MM.1S (cell line): ENCODE measurements at regions not wholly inside any gene's neighbourhood (a gene's known extent, or its start where the extent isn't known, plus 50 kb on each side); places are given as distances from the start of the nearest gene placed in this dataset.

ENCODE experiments used
- DNase-seq: peaks from one replicate; pipeline ENCODE4 v3.0.0-alpha.2; 2015
- H2AFZ ChIP-seq: fragments of 300-600 bp; sonication (generic); 2 replicates; pipeline ENCODE4 v1.6.0; 2016; ENCODE audit warnings: antibody characterized with exemption, low read length
- H3F3A ChIP-seq: fragments of 300-600 bp; sonication (generic); 2 replicates; pipeline ENCODE4 v1.6.1; 2016; ENCODE audit warnings: mild to moderate bottlenecking, antibody characterized with exemption, low read length, moderate library complexity, mixed read lengths; ENCODE audit not compliant: insufficient read depth
- H3K27ac ChIP-seq: fragments of 300-600 bp; sonication (generic); 2 replicates; pipeline ENCODE4 v1.5.1; 2016; ENCODE audit warnings: mild to moderate bottlenecking, low read length
- H3K27me3 ChIP-seq: fragments of 300-600 bp; sonication (generic); replicated peaks from 2 replicates; pipeline ENCODE4 v1.6.0; 2016; ENCODE audit warnings: low read length; ENCODE audit not compliant: insufficient read depth
- H3K36me3 ChIP-seq: fragments of 300-600 bp; sonication (generic); replicated peaks from 2 replicates; pipeline ENCODE4 v1.6.1; 2016; ENCODE audit warnings: mild to moderate bottlenecking, low read length, mixed read lengths; ENCODE audit not compliant: insufficient read depth
- H3K4me1 ChIP-seq: fragments of 300-600 bp; sonication (generic); 2 replicates; pipeline ENCODE4 v1.6.1; 2016; ENCODE audit warnings: low read length, mixed read lengths
- H3K4me2 ChIP-seq: fragments of 300-600 bp; sonication (generic); 2 replicates; pipeline ENCODE4 v1.6.0; 2016; ENCODE audit warnings: low read depth, low read length
- H3K4me3 ChIP-seq: fragments of 300-600 bp; sonication (generic); 2 replicates; pipeline ENCODE4 v1.5.1; 2016; ENCODE audit warnings: low read length, mixed read lengths
- H3K79me2 ChIP-seq: fragments of 300-600 bp; sonication (generic); 2 replicates; pipeline ENCODE4 v1.6.1; 2016; ENCODE audit warnings: mixed run types, low read length, mixed read lengths
- H3K9ac ChIP-seq: fragments of 300-600 bp; sonication (generic); 2 replicates; pipeline ENCODE4 v1.6.1; 2016; ENCODE audit warnings: low read length, mixed read lengths
- H3K9me2 ChIP-seq: fragments of 300-600 bp; sonication (generic); replicated peaks from 2 replicates; pipeline ENCODE4 v1.6.1; 2016; ENCODE audit warnings: mild to moderate bottlenecking, low read length, mixed read lengths; ENCODE audit not compliant: insufficient read depth
- H3K9me3 ChIP-seq: fragments of 300-600 bp; sonication (generic); replicated peaks from 2 replicates; pipeline ENCODE4 v1.6.1; 2016; ENCODE audit warnings: mild to moderate bottlenecking, low read length, mixed read lengths; ENCODE audit not compliant: insufficient read depth
- H4K20me1 ChIP-seq: fragments of 300-600 bp; sonication (generic); 2 replicates; pipeline ENCODE4 v1.6.1; 2016; ENCODE audit warnings: mild to moderate bottlenecking, low read length, moderate library complexity, mixed read lengths; ENCODE audit not compliant: insufficient read depth
- EZH2 ChIP-seq: fragments of 300-600 bp; sonication (generic); optimal IDR thresholded peaks from 2 replicates; pipeline ENCODE3; 2017; ENCODE audit warnings: low read depth, mild to moderate bottlenecking, antibody characterized with exemption, low read length, mixed read lengths
- EZH2phosphoT487 ChIP-seq: fragments of 300-600 bp; sonication (generic); IDR thresholded peaks from 2 replicates; pipeline ENCODE4 v1.6.1; 2018; ENCODE audit warnings: antibody characterized with exemption, low read length
- TF ChIP-seq, protein P1 (sequence below): fragments of 300-600 bp; sonication (generic); IDR thresholded peaks from 2 replicates; pipeline ENCODE4 v1.5.1; 2016; ENCODE audit warnings: antibody characterized with exemption, low read length, mixed read lengths

DNA sequence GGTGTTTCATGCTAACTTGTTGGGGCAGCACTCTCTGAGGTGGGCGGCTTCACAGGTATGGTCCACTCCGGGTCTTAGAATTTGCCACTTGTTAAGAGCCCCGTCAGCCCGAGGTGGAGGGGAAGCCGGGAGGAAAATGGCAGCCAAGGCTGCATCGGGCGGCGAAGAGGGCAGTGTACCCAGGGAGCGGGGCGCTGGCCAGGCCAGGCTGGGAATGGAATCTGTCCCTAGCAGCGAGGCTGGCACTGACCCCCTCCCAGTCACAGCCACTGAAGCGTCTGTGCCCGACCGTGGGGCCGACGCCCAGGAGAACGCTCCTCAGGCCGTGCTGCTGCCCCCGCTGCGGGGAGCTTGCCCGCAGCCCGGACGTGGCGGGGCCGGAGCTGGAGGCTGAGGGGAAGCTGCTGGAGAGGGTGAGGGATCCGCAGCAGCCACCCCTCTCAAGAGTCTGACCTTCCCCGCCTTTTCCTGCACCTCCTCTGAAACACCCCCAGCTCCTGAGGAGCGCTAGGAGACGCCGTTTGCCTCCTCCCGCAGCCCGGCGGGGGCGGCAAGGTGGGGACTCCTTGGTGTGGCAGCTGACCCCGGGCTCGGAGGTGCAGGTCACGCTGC is 313.8 kb upstream of the SPRY2 start:
- TF ChIP-seq EZH2phosphoT487 = no peak
- TF ChIP-seq, protein P1, sequence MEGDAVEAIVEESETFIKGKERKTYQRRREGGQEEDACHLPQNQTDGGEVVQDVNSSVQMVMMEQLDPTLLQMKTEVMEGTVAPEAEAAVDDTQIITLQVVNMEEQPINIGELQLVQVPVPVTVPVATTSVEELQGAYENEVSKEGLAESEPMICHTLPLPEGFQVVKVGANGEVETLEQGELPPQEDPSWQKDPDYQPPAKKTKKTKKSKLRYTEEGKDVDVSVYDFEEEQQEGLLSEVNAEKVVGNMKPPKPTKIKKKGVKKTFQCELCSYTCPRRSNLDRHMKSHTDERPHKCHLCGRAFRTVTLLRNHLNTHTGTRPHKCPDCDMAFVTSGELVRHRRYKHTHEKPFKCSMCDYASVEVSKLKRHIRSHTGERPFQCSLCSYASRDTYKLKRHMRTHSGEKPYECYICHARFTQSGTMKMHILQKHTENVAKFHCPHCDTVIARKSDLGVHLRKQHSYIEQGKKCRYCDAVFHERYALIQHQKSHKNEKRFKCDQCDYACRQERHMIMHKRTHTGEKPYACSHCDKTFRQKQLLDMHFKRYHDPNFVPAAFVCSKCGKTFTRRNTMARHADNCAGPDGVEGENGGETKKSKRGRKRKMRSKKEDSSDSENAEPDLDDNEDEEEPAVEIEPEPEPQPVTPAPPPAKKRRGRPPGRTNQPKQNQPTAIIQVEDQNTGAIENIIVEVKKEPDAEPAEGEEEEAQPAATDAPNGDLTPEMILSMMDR = no peak
- no peak for TF ChIP-seq EZH2
- DNase-seq = no peak
- no peak overlapping the region for H2AFZ ChIP-seq

DNA sequence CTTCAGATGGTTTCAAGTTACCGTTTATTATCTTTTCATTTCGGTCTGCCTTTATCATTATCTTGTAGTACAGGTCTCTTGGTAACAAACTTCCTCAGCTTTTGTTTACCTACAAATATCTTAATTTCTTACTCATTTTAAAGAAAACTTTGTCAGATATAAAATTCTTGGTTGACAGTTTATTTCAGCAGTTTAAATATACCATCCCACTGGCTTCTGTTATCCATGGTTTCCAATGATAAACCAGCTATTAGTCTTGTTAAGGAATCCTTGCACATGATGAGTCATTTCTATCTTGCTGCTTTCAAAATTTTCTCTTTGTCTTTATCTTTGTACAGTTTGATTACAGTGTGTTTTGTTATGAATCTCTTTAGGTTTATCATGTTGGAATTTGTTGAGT is 308.3 kb upstream of the SPRY2 start:
- H3K79me2 ChIP-seq = no peaks in the 10 kb centered on the region
- H3K4me1 ChIP-seq = no peaks in the 10 kb centered on the region
- H4K20me1 ChIP-seq = no peaks in the 10 kb centered on the region
- H3K36me3 ChIP-seq = no peaks in the 10 kb centered on the region
- no peaks in the 10 kb centered on the region for H3K27me3 ChIP-seq
- no peak overlapping the region for H3K27ac ChIP-seq
- no peak overlapping the region for H3K4me3 ChIP-seq
- H2AFZ ChIP-seq = no peak overlapping the region
- TF ChIP-seq, protein P1 = no peak
- no peak for TF ChIP-seq EZH2phosphoT487
- TF ChIP-seq EZH2 = no peak
- no peaks in the 10 kb centered on the region for H3K9me3 ChIP-seq
- no peak for DNase-seq
- H3F3A ChIP-seq = no peaks in the 10 kb centered on the region
- no peaks in the 10 kb centered on the region for H3K9me2 ChIP-seq
- no peak overlapping the region for H3K4me2 ChIP-seq
- H3K9ac ChIP-seq = no peak overlapping the region

More for the DNA sequence above, 313.8 kb upstream of the SPRY2 start:
- Histone ChIP-seq H4K20me1 (no peaks in the 10 kb centered on the region), H3K36me3 (no peaks in the 10 kb centered on the region), H3K4me1 (no peaks in the 10 kb centered on the region), H3K4me3 (no peak overlapping the region), H3K27me3 (no peaks in the 10 kb centered on the region), H3F3A (no peaks in the 10 kb centered on the region), H3K27ac (no peak overlapping the region), H3K79me2 (no peaks in the 10 kb centered on the region), H3K9ac (no peak overlapping the region), H3K4me2 (no peak overlapping the region), H3K9me3 (no peaks in the 10 kb centered on the region), H3K9me2 (no peaks in the 10 kb centered on the region)

DNA sequence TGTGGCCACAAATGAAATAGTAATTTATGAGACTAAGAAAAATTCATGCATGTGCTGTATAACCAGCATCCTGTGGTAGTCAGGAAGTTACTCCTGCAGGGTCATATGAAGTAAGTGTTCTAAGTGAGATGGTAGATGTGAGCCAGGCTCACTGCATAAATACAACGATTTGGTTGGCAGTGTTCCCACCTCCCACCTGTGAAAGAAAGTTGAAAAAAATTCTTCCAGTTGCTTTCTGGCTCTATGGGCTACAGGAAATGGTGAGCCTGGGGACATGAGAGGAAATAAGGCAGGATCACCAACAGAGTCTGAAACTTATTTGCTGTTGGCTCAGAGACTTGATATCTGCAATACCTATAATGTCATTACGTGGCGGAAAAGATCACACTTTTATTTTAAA is 301.7 kb upstream of the SPRY2 start:
- Histone ChIP-seq H3K4me1 (no peaks in the 10 kb centered on the region), H3K27ac (no peak overlapping the region), H3K36me3 (no peaks in the 10 kb centered on the region), H3K4me2 (no peak overlapping the region), H3K9me3 (no peaks in the 10 kb centered on the region), H3K9ac (no peak overlapping the region), H3K9me2 (no peaks in the 10 kb centered on the region), H4K20me1 (no peaks in the 10 kb centered on the region), H3K79me2 (no peaks in the 10 kb centered on the region), H3K4me3 (no peak overlapping the region), H2AFZ (no peak overlapping the region), H3K27me3 (no peaks in the 10 kb centered on the region), H3F3A (no peaks in the 10 kb centered on the region)
- DNase-seq = no peak
- TF ChIP-seq, protein P1 = no peak
- TF ChIP-seq EZH2 = no peak
- TF ChIP-seq EZH2phosphoT487 = no peak
